ENCODE measurements at regions not wholly inside any gene's neighbourhood (a gene's known extent, or its start where the extent isn't known, plus 50 kb on each side); places are given as distances from the start of the nearest gene placed in this dataset.

DNA sequence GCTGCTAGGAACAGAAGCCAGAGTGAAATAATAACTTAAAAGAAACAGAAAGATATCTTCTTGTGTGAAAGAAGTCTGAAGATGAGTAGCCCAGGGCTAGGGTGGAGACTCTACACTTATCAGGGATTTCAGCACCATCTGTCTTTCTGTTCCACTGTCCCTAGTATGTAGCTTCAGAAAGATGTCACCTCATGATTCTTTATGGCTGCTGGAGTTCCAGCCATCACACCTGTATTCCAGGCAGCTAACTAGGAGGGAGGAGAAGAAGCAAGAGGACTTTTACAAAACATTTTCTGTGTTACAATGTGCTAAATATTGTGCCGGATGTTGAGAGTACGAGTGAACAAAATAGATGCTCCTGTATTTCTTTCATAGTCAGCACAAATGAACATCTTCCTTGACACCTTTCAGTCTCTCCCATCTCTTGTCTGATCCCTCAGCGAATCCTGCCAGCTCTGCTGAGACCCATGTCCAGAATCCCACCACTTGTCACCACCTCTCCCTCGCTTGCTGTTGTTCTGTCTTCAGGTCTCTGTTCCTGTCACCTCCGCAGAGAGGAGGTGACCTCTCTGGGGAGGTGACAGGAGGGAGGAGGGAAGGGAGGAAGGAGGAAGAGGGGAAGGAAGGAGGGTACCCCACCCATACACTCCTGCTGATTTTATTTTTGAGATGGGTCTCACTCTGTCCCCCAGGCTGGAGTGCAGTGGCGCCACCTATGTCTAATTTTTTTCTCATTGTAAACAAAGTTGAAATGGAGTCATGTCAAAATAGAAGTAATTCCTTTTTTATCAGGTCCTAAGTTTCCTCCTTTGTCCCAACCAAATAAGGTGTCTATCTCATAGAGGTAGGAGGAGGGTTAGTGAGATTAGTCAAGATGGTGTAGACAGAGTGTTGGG, 188.9 kb downstream of the TFAP2C start:
- no peak for TF ChIP-seq CTCF (IDR thresholded peaks at IDR 0.05; ENCODE audit: insufficient read depth, low read depth, low read length, missing control alignments)
- DNase-seq (ENCODE audit: low read depth) = no peak

DNA sequence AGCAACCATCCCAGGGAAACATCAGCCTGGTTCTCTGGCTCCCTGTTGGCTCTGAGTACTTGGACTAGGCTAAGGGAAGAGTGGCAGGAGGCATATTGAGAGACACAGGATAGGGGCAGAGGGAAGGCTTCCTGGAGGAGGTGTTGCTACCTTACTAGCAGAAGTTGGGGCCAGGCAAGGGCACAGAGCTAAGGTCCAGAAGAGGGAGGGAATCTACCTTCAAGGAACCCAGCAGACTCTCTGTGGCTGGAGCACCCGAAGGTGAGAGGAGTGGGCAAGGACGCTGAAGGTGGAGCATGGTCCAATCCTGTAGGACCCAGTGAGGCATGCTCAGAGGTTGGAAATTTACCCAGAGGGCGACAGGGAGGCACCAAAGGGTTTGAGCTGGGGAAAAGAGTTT, 191.9 kb downstream of the TFAP2C start:
- no peak for DNase-seq (ENCODE audit: low read depth)
- TF ChIP-seq CTCF (IDR thresholded peaks at IDR 0.05; ENCODE audit: insufficient read depth, low read depth, low read length, missing control alignments) = no peak
- no peak overlapping the region for H3K4me3 ChIP-seq (ENCODE audit: low read depth, low read length)

More for the DNA sequence above, 188.9 kb downstream of the TFAP2C start:
- no peak overlapping the region for H3K4me3 ChIP-seq (ENCODE audit: low read depth, low read length)

- no peak for TF ChIP-seq CTCF (IDR thresholded peaks at IDR 0.05; ENCODE audit: insufficient read depth, low read depth, low read length, missing control alignments)
- no peak for DNase-seq (ENCODE audit: low read depth)
- H3K4me3 ChIP-seq (ENCODE audit: low read depth, low read length) = no peak overlapping the region
Measured at GRCh38 chr20:56826306-56826704, 197.2 kb downstream of the TFAP2C start.

GRCh38 chr20:56826705-56827665, 197.9 kb downstream of the TFAP2C start:
- DNase-seq (ENCODE audit: low read depth) = no peak
- no peak overlapping the region for H3K4me3 ChIP-seq (ENCODE audit: low read depth, low read length)
- TF ChIP-seq CTCF (IDR thresholded peaks at IDR 0.05; ENCODE audit: insufficient read depth, low read depth, low read length, missing control alignments) = no peak

DNA sequence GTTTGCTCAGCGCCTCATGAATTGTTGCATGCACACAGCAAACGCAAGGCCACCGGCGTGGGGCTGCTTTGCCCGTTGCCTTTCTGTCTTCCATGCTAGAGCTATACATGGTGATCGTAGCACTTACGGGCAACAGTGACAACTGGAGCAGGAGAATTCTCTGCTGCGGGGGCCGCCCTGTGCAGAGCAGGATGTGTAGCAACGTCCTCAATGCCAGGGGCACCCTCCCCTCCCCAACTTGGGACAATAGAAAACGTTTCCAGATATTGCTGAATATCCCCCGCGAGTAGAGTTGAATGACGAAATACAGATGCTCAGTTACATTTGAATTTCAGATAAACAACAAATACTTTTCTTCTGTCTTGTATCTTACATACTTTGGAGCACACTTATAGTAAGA, 198.7 kb downstream of the TFAP2C start:
- DNase-seq (ENCODE audit: low read depth) = no peak
- no peak for TF ChIP-seq CTCF (IDR thresholded peaks at IDR 0.05; ENCODE audit: insufficient read depth, low read depth, low read length, missing control alignments)
- H3K4me3 ChIP-seq (ENCODE audit: low read depth, low read length) = no peak overlapping the region

DNA sequence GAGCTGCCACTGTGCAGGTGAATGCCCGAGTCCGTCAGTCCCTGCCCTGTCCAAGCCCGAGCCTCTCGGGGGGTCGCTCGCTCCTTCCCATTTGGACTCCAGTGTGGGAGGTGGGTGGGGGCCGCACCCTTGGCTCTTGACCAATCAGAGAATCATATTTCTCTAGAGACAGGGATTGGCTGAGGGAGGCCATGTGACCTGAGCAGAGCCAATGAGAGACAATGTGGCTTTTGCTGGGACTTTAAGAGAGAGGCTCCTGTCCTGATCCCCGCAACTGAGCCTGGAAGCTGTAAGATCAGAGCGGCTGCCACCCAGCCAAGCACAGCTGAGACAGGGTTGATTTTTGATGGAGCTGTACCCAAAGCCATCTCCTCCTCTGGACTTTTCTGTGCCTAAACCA, 199.3 kb downstream of the TFAP2C start:
- no peak overlapping the region for H3K4me3 ChIP-seq (ENCODE audit: low read depth, low read length)
- no peak for DNase-seq (ENCODE audit: low read depth)
- TF ChIP-seq CTCF (IDR thresholded peaks at IDR 0.05; ENCODE audit: insufficient read depth, low read depth, low read length, missing control alignments) = no peak
